ENCODE measurements at regions not wholly inside any gene's neighbourhood (a gene's known extent, or its start where the extent isn't known, plus 50 kb on each side); places are given as distances from the start of the nearest gene placed in this dataset.

DNA sequence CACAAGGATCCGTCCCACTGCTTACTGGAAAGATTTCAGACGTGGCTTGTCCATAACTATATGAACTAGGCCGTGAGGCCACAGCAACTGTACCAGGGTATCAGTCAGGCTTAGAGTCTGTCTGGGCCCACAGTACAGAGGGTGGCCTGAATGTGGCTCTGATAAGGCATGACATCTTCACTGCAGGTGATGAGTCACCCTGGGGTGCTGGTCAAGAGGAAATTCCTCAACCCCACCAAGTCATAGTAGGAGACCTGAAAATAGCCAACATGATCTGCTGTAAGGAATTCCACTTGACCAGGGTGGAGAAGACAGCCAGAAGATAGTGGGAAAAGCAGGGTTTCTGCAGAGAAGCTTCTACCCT, 107.7 kb downstream of the INHBB start:
- no peaks in the 10 kb centered on the region for H3K27me3 ChIP-seq
- no peak for TF ChIP-seq POLR2A (IDR thresholded peaks at IDR 0.05)
- TF ChIP-seq, protein P1, sequence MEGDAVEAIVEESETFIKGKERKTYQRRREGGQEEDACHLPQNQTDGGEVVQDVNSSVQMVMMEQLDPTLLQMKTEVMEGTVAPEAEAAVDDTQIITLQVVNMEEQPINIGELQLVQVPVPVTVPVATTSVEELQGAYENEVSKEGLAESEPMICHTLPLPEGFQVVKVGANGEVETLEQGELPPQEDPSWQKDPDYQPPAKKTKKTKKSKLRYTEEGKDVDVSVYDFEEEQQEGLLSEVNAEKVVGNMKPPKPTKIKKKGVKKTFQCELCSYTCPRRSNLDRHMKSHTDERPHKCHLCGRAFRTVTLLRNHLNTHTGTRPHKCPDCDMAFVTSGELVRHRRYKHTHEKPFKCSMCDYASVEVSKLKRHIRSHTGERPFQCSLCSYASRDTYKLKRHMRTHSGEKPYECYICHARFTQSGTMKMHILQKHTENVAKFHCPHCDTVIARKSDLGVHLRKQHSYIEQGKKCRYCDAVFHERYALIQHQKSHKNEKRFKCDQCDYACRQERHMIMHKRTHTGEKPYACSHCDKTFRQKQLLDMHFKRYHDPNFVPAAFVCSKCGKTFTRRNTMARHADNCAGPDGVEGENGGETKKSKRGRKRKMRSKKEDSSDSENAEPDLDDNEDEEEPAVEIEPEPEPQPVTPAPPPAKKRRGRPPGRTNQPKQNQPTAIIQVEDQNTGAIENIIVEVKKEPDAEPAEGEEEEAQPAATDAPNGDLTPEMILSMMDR (IDR thresholded peaks at IDR 0.05 in 4 of 5, conservative IDR thresholded peaks at IDR 0.05 in 1 of 5), result no peak
- in situ Hi-C loops (cut with MboI; ENCODE audit: low sequenced_read_pairs in 4 of 4) (no loop called here), intact Hi-C loops (cut with DNase I; ENCODE audit: low total_unique reads) (no loop called here)
- ATAC-seq (no peak), DNase-seq (no peak)
- no peak overlapping the region for H3K4me3 ChIP-seq
- no peaks in the 10 kb centered on the region for H3K4me1 ChIP-seq
- no peaks in the 10 kb centered on the region for H3K9me3 ChIP-seq
- H3K36me3 ChIP-seq, result no peaks in the 10 kb centered on the region
- no peak overlapping the region for H3K27ac ChIP-seq

DNA sequence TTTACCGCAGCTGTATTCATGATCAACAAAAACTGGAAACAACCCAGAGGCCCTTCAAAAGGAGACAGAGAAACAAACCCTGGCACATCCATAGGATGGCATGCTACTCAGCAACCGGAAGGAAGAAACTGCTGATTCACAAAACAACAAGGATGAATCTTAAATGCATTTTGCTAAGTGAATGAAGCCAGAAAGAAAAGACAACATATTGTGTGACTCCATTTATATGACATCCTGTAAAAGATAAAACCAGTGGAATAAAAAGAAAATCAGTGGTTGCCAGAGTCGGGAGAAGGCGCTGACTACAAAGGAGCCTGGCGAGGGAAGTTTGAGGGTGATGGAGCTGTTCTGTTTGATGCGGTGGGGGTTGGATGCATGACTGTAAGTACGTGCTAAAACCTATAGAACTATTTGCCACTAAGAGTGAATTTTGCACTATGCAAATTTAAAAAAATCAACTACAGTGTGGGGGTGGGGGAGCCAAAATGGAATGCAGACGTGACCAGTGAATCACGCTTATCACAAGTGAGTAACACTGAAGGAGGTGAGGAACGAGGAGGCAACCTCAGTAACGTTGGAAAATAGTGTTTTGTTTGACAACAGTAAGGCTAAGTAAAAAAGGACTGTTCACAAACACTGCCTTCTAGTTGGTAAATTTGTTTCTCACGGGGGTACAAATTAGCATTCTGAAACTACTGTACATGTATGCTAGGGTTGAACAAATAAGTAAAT, 108.9 kb downstream of the INHBB start:
- TF ChIP-seq POLR2A (IDR thresholded peaks at IDR 0.05), result no peak
- TF ChIP-seq, protein P1 (IDR thresholded peaks at IDR 0.05 in 4 of 5, conservative IDR thresholded peaks at IDR 0.05 in 1 of 5), result no peak
- in situ Hi-C loops (cut with MboI; ENCODE audit: low sequenced_read_pairs in 4 of 4), result no loop called here
- intact Hi-C loops (cut with DNase I; ENCODE audit: low total_unique reads), result loop anchor here (5.0 kb wide), 1 partner anchor 113 kb away; no protein-coding TSS in a partner anchor

GRCh38 chr2:120455390-120455789, 109.5 kb downstream of the INHBB start:
- intact Hi-C loops (cut with DNase I; ENCODE audit: low total_unique reads) (loop anchor here (5.0 kb wide), 1 partner anchor 113 kb away; no protein-coding TSS in a partner anchor), in situ Hi-C loops (cut with MboI; ENCODE audit: low sequenced_read_pairs in 4 of 4) (no loop called here)
- no peaks in the 10 kb centered on the region for H3K36me3 ChIP-seq
- no peak for ATAC-seq
- no peaks in the 10 kb centered on the region for H3K9me3 ChIP-seq
- H3K4me1 ChIP-seq, result no peaks in the 10 kb centered on the region
- H3K4me3 ChIP-seq, result no peak overlapping the region
- no peaks in the 10 kb centered on the region for H3K27me3 ChIP-seq
- TF ChIP-seq, protein P1 (IDR thresholded peaks at IDR 0.05 in 4 of 5, conservative IDR thresholded peaks at IDR 0.05 in 1 of 5), result no peak
- no peak for TF ChIP-seq POLR2A (IDR thresholded peaks at IDR 0.05)
- H3K27ac ChIP-seq, result no peak overlapping the region
- DNase-seq, result no peak

More for the DNA sequence above, 108.9 kb downstream of the INHBB start:
- H3K4me3 ChIP-seq, result no peak overlapping the region
- ATAC-seq (no peak), DNase-seq (no peak)
- no peak overlapping the region for H3K27ac ChIP-seq
- no peaks in the 10 kb centered on the region for H3K27me3 ChIP-seq
- H3K4me1 ChIP-seq, result no peaks in the 10 kb centered on the region
- no peaks in the 10 kb centered on the region for H3K36me3 ChIP-seq
- no peaks in the 10 kb centered on the region for H3K9me3 ChIP-seq

DNA sequence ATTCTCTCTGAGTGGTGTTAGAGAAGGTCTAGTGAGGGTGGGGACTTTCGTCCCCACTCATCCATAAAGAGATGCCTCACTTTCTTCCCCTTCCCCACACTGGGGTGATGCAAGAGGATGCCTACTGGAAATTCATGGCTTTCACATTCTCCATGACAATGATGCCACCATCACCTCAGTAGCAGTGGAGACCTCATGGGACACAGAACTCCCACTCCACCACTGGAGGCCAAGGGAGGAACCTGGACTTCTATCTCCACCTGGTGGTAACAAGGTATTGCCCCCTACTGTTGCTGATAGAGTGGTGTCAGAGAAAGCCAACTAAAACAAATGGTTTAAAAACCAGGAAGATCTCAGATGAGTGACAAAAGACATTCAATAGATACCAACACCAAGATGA, 110.9 kb downstream of the INHBB start:
- Histone ChIP-seq H3K9me3 (no peaks in the 10 kb centered on the region), H3K4me3 (no peak overlapping the region), H3K36me3 (no peaks in the 10 kb centered on the region), H3K27me3 (no peaks in the 10 kb centered on the region), H3K4me1 (no peaks in the 10 kb centered on the region), H3K27ac (no peak overlapping the region)
- TF ChIP-seq, protein P1 (IDR thresholded peaks at IDR 0.05 in 4 of 5, conservative IDR thresholded peaks at IDR 0.05 in 1 of 5), result no peak
- no peak for TF ChIP-seq POLR2A (IDR thresholded peaks at IDR 0.05)
- in situ Hi-C loops (cut with MboI; ENCODE audit: low sequenced_read_pairs in 4 of 4), result no loop called here
- intact Hi-C loops (cut with DNase I; ENCODE audit: low total_unique reads), result loop anchor here (5.0 kb wide), 1 partner anchor 115 kb away; no protein-coding TSS in a partner anchor
- ATAC-seq, result no peak
- DNase-seq, result no peak
